Natural killer cell (primary cell): ENCODE measurements at regions not wholly inside any gene's neighbourhood (a gene's known extent, or its start where the extent isn't known, plus 50 kb on each side); places are given as distances from the start of the nearest gene placed in this dataset.

ENCODE experiments used
- ATAC-seq, 3 donors: fragments of 150-1000 bp in 2 of 3; fragments of 200-7000 bp in 1 of 3; cut with Tn5 transposase; 1 replicate in 1 of 3; 2 replicates in 2 of 3; pipeline ENCODE4 v1.10.0; 2021; ENCODE audit warnings: mild to moderate bottlenecking in 2 of 3, moderate library complexity in 2 of 3
- DNase-seq, 2 donors: peaks; one replicate each; pipeline versions ENCODE4 v3.0.0 to v3.0.0-alpha.2; 2013 to 2021; ENCODE audit warnings: mixed read lengths in 1 of 2
- H3K27ac ChIP-seq: one replicate; pipeline ENCODE4 v1.5.1; 2013; ENCODE audit warnings: mild to moderate bottlenecking, low read length
- H3K27me3 ChIP-seq: one replicate; pipeline ENCODE4 v1.6.1; 2013; ENCODE audit warnings: low read length; ENCODE audit not compliant: control insufficient read depth, insufficient read depth
- H3K36me3 ChIP-seq: one replicate; pipeline ENCODE4 v1.6.1; 2013; ENCODE audit warnings: low read length; ENCODE audit not compliant: control insufficient read depth, insufficient read depth
- H3K4me1 ChIP-seq: one replicate; pipeline ENCODE4 v1.6.1; 2013; ENCODE audit warnings: low read length; ENCODE audit not compliant: control insufficient read depth, insufficient read depth
- H3K4me3 ChIP-seq: one replicate; pipeline ENCODE4 v1.5.1; 2013; ENCODE audit warnings: low read length
- H3K9me3 ChIP-seq: one replicate; pipeline ENCODE4 v1.6.1; 2013; ENCODE audit warnings: low read length; ENCODE audit not compliant: control insufficient read depth, insufficient read depth
- H3K27ac Mint-ChIP-seq, 2 donors: one replicate each; pipeline ENCODE4 v1.8.0; 2022; ENCODE audit warnings: mild to moderate bottlenecking in 2 of 2, mixed read lengths in 2 of 2, moderate library complexity in 1 of 2
- H3K27me3 Mint-ChIP-seq, 2 donors: one replicate each; pipeline ENCODE4 v1.8.0; 2022; ENCODE audit warnings: low read depth in 2 of 2, mixed read lengths in 2 of 2
- H3K36me3 Mint-ChIP-seq: one replicate; pipeline ENCODE4 v1.8.0; 2022; ENCODE audit warnings: mixed read lengths
- H3K4me1 Mint-ChIP-seq, 2 donors: one replicate each; pipeline ENCODE4 v1.8.0; 2022; ENCODE audit warnings: mixed read lengths in 2 of 2
- H3K4me3 Mint-ChIP-seq: one replicate; pipeline ENCODE4 v1.8.0; 2022; ENCODE audit warnings: mild to moderate bottlenecking, moderate library complexity, mixed read lengths
- H3K9me3 Mint-ChIP-seq, 2 donors: one replicate each; pipeline ENCODE4 v1.8.0; 2022; ENCODE audit warnings: mixed read lengths in 2 of 2
- CTCF ChIP-seq: fragments of 200-600 bp; IDR thresholded peaks from one replicate; pipeline ENCODE4 v1.8.0; 2022; ENCODE audit warnings: antibody characterized with exemption
- WGBS: methylation state at CpG from one replicate; pipeline ENCODE4 v1.1.7; 2013; ENCODE audit warnings: missing lambda C conversion rate; ENCODE audit not compliant: insufficient coverage; 5-methylcytosine and 5-hydroxymethylcytosine counted together
- intact Hi-C: fragments of 100-400 bp; cut with micrococcal nuclease; formaldehyde crosslinking; loops from one replicate; pipeline ENCODE4 v1.14.2; 2022

- ATAC-seq = no peak
- Histone ChIP-seq H3K36me3 (no peaks in the 10 kb centered on the region), H3K4me3 (no peak overlapping the region), H3K27ac (no peak overlapping the region), H3K27me3 (no peaks in the 10 kb centered on the region), H3K9me3 (no peaks in the 10 kb centered on the region), H3K4me1 (no peaks in the 10 kb centered on the region)
- no peak for DNase-seq
- Mint-ChIP-seq H3K36me3 (no peaks in the 10 kb centered on the region), H3K27ac (no peak overlapping the region), H3K4me1 (no peaks in the 10 kb centered on the region), H3K27me3 (peaks cover 7 to 8% of the 10 kb centered on the region in 2 donors), H3K9me3 (no peaks in the 10 kb centered on the region), H3K4me3 (no peak overlapping the region)
- TF ChIP-seq CTCF = no peak
- 84% methylated on average over 3 of the region's 6 CpGs for WGBS
- intact Hi-C loops = no loop called here
Observed at GRCh38 chr20:40335437-40335836, 353.6 kb downstream of the MAFB start.

- no peak overlapping the region for H3K4me3 ChIP-seq
- H3K9me3 Mint-ChIP-seq = no peaks in the 10 kb centered on the region
- H3K4me3 Mint-ChIP-seq = no peak overlapping the region
- no peaks in the 10 kb centered on the region for H3K4me1 Mint-ChIP-seq
- no peaks in the 10 kb centered on the region for H3K4me1 ChIP-seq
- no peaks in the 10 kb centered on the region for H3K36me3 ChIP-seq
- no peaks in the 10 kb centered on the region for H3K36me3 Mint-ChIP-seq
- H3K27me3 ChIP-seq = no peaks in the 10 kb centered on the region
- WGBS = 61% methylated on average over 1 of the region's 2 CpGs
- H3K9me3 ChIP-seq = no peaks in the 10 kb centered on the region
- no peak overlapping the region for H3K27ac Mint-ChIP-seq
- intact Hi-C loops = no loop called here
- no peak for ATAC-seq
- no peak for DNase-seq
- TF ChIP-seq CTCF = no peak
- H3K27ac ChIP-seq = no peak overlapping the region
- H3K27me3 Mint-ChIP-seq = peaks cover 7 to 8% of the 10 kb centered on the region in 2 donors
Observed at GRCh38 chr20:40333591-40333990, 355.4 kb downstream of the MAFB start.

GRCh38 chr20:40331807-40332560 is 357.1 kb downstream of the MAFB start:
- Histone ChIP-seq H3K27me3 (no peaks in the 10 kb centered on the region), H3K9me3 (no peaks in the 10 kb centered on the region), H3K27ac (no peak overlapping the region), H3K4me3 (no peak overlapping the region), H3K4me1 (no peaks in the 10 kb centered on the region), H3K36me3 (no peaks in the 10 kb centered on the region)
- no peak overlapping the region for H3K4me3 Mint-ChIP-seq
- H3K36me3 Mint-ChIP-seq = no peaks in the 10 kb centered on the region
- 71% methylated on average over 9 of the region's 9 CpGs for whole genome bisulfite sequencing
- no peak for ATAC-seq
- no peak overlapping the region for H3K27ac Mint-ChIP-seq
- no peak for DNase-seq
- intact Hi-C loops = no loop called here
- no peak for TF ChIP-seq CTCF
- H3K27me3 Mint-ChIP-seq = peaks cover 4 to 8% of the 10 kb centered on the region in 2 donors
- H3K9me3 Mint-ChIP-seq = no peaks in the 10 kb centered on the region
- H3K4me1 Mint-ChIP-seq = no peaks in the 10 kb centered on the region

DNA sequence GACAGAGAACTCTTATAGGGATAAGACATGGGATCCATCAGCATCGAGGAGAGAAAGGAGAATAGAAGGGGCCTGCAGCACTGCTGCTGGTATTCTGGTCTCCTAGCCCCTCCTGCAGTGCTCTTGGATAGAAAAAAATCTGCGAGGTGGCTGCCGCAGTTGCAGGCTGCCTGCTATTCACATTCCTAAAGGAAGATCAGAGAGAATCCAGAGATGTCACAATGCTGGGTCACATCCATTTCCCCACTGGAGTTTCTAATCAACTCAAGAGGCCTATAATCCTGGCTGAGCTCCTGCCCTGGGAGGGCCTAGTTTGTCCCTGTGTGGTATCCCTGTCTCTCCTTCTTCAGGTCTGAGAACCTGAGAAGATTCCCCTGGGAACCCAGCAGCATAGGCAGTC is 357.8 kb downstream of the MAFB start:
- Histone ChIP-seq H3K4me1 (no peaks in the 10 kb centered on the region), H3K36me3 (no peaks in the 10 kb centered on the region), H3K9me3 (no peaks in the 10 kb centered on the region), H3K27me3 (no peaks in the 10 kb centered on the region), H3K4me3 (no peak overlapping the region), H3K27ac (no peak overlapping the region)
- intact Hi-C loops = no loop called here
- DNase-seq = no peak
- WGBS = 81% methylated on average over 3 of the region's 3 CpGs
- Mint-ChIP-seq H3K4me1 (no peaks in the 10 kb centered on the region), H3K36me3 (no peaks in the 10 kb centered on the region), H3K27me3 (peaks cover 4 to 8% of the 10 kb centered on the region in 2 donors), H3K27ac (no peak overlapping the region), H3K4me3 (no peak overlapping the region), H3K9me3 (no peaks in the 10 kb centered on the region)
- no peak for ATAC-seq
- TF ChIP-seq CTCF = no peak
